GM18511 (cell line): ENCODE measurements at regions not wholly inside any gene's neighbourhood (a gene's known extent, or its start where the extent isn't known, plus 50 kb on each side); places are given as distances from the start of the nearest gene placed in this dataset.

Experiments
- ATAC-seq: cut with Tn5 transposase; IDR thresholded peaks from one replicate; pipeline ENCODE4 v1.9.1; 2021; ENCODE audit warnings: mild to moderate bottlenecking, moderate library complexity; ENCODE audit not compliant: unreplicated experiment

GRCh38 chr6:142500250-142500786 lies 198.5 kb downstream of the ADGRG6 start:
- ATAC-seq = no peak

DNA sequence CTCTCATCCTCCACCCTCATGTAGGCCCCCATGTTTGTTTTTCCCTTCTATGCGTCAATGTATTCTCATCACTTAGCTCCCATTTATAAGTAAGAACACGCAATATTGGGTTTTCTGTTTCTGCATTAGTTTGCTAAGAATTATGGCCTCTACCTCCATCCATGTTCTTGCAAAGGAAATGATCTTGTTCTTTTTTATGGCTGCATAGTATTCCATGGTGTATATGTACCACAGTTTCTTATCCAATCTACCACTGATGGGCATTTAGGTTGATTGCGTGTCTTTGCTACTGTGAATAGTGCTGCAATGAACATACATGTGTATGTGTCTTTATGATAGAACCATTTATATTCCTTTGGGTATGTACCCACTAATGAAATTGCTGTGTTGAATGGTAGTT lies 200.0 kb downstream of the ADGRG6 start:
- no peak for ATAC-seq

DNA sequence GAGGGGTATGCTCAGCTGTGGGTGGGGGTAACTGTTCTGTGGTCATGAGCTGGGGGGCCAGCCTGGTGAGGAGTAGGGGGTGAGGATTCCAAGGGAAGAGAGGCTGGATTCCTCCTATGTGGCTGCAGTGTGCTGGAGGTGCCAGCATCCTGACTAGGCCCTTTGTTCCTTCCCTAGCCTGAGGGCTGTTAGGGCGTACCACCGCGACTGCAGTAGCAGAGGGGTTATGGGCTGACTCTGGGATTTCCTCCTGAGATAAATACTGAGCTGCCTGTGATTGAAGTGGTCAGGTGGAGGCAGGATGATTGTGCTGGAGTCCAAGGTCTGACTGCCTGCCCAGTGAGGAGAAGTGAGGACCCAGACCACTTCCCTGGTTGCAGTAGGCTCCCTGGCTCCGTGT lies 205.3 kb downstream of the ADGRG6 start:
- ATAC-seq = no peak

DNA sequence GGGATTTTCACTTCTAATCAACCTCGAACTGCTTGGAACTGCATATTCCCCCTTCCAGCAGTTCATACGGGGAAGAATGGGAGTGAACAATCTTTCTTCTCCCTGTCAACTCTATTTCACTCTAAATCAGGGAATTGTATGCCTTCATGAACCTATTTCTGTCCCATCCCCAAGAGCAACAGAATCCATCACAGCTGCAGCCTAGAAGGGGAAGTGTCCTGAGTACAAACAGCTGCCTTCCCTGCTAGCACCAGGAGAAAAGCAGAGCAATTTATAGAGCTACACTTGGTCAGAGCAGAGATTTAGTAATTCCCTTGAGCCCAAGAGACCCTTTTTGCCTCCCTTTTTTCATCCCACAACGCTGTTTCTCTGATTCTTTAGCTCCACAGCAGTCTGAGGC lies 208.4 kb downstream of the ADGRG6 start:
- ATAC-seq = no peak

DNA sequence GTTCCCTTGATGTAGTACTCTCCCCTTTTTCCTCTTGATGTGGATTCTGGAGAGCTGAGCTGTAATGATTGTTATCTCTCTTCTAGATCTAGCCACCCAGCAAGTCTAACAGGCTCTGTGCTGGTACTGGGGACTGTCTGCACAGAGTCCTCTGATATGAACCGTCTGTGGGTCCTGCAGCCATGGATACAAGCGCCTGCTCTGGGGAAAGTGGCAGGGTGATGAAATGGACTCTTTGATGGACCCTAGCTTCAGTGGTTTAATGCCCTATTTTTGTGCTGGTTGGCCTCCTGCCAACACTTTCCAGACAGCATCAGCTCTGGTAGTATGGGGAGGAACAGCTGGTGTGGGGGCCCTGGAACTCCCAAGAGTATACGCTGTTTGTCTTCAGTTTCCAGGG lies 216.3 kb downstream of the ADGRG6 start:
- no peak for ATAC-seq

DNA sequence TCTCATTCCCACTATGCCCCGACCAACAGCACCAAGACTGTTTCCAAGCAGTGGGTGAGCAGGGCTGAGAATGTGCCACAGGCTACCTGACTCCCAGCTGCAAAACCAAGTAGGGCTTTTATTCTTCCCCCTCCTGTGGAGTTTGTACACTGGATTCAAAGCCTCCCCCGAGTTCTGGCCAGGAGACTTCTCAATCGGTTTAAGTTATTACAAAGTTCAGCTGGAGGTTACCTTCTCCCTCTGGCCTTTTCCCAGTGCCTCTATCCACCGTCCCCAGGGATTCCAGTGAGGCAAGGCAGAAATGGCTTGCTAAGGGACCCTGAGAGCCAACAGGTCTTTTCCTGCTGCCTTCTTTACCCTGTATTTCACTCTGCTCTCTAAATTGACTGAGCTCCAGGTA lies 217.0 kb downstream of the ADGRG6 start:
- no peak for ATAC-seq

GRCh38 chr6:142521791-142522190 lies 220.0 kb downstream of the ADGRG6 start:
- no peak for ATAC-seq

GRCh38 chr6:142523515-142524375 lies 221.9 kb downstream of the ADGRG6 start:
- ATAC-seq = no peak

- no peak for ATAC-seq
Observed at GRCh38 chr6:142530566-142530965, 228.8 kb downstream of the ADGRG6 start.

- ATAC-seq = no peak
Observed at GRCh38 chr6:142531727-142532126, 229.9 kb downstream of the ADGRG6 start.

DNA sequence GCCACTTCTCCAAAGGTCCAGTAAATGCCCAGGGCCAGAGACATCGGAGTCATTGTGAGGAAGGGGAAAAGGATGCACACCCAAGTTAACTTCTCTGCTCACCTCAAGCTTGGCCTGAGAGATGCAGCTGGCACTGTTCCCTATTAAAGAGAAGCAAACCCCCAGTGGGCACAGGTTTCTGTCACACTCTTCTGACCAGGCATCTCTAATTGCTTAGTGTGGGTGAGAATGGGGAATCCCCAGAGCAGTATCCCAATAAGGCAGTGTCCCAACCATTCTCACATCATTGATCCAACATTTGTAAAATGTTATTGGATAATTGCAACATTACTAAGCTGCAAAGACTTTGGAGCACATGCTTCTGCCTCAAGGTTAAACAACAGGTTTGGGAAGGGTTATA lies 232.3 kb downstream of the ADGRG6 start:
- ATAC-seq = no peak

DNA sequence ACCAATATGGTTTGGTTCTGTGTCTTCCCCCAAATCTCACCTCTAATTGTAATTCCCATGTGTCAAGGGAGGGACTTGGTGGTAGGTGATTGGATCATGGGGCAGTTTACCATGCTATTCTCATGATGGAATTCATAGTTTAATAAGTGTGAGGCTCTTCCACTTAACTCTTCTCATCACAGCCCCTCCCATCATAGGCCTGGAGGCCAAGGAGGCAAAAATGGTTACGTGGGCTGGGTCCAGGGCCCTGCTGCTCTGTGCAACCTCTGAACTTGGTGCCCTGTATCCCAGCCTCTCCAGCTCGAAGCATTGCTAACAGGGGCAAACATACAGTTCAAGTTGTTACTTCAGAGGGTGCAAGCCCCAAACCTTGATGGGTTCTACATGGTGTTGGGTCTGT lies 232.7 kb downstream of the ADGRG6 start:
- no peak for ATAC-seq

DNA sequence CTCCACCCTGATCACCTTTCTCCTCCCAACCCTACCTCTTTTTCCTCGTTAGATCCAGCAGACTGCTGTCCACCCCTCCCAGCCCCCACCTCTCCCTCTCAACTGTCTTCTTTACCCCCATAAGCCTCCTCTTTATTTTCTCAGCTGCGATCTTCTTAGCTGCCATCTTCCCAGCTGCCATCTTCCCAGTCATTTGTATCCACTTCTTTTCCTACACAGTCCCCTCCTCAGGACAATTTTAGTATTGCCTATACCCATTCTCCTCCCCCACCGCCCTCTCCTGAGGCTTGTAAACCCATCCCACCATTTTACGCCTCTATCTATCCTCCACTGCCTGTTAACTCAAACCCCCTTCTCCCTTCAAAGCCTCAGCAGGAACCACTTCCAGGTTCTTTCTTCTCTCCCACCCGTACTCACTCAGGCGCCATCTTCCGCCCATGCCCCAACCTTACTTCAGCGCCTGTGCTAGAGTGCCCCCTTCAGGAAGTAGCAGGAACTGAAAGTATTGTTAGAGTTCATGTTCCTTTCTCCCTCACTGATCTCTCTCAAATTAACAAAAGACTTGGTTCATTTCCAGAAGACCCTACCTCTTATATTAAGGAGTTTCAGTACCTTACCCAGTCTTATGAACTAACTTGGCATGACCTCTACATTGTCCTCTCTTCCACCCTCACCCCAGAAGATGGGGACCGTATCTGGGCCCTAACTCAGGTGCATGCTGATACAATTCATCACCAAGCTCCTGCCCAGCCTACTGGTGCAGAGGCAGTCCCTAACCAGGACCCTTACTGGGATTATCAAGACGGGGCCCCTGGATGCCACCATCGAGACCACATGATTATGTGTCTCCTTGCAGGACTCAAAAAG lies 236.0 kb downstream of the ADGRG6 start:
- no peak for ATAC-seq

DNA sequence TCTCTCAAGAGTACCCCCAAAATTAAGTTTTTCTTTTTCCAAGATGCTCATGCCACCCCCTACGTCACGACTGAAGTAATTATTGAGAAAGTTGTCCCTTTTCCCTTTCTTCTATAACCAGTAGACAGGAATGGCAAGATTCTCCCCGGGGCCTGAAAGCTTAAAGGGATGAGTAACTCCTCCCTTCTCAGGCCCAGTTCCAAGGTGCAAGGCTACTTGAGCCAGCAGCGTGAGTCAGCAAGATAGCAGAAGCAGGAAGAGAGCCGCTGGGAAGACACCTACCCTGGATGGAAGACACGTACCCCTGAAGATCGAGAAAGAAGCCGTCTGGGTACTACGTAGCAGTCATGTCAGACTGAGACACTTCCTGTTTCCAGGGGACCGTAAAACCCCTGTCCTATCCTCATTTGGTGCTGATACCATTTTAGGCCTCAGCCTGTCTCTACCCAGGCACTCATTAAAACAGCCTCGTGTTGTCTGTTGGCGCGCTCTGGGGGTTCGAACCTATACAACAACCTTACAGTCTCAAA lies 241.0 kb downstream of the ADGRG6 start:
- ATAC-seq = no peak

DNA sequence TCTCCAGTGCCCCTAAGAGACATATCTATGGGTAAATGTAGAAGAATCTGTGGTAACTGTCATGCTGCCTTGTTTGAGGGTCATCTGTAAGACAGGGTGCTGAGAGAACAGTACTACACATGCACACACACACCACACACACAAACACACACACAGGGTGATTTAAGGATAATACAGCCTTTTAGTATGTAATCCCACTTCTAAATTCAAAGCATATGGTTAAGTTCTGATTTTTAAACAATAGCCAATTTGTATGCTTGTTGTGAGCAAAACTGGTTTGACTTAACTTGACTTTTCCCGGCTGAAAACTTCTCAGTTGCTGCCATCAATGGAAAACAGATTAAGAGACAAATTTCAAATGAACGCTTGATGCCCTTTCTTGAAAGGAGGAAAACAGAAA lies 241.8 kb downstream of the ADGRG6 start:
- no peak for ATAC-seq

DNA sequence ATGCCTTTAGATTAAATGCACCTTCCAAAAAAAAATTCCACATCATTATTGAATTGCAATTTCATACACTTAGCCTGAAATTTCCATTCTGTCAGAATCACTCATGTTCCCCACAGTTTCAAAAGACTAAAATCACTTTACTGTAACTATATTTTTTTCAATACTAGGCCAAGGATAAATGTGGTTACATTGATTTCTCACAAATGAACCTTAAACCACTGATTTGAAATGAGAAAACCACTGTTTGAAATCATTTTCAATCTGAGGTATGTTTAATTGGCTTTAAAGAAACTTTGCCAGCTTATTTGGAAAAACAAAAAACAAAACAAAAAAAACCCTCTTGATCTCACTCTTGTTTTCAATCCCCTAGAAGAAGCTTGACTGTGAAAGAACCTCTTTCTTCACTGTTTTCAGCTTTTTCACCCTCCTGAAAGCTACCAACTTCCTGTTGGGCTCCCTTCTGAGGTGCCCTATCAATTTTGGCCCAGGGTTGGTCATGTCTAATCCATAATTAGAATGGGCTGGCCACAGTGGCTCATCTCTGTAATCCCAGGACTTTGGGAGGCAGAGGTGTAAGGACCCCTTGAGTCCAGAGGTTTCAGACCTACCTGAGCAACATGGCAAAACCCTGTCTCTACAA lies 242.5 kb downstream of the ADGRG6 start:
- ATAC-seq = no peak

DNA sequence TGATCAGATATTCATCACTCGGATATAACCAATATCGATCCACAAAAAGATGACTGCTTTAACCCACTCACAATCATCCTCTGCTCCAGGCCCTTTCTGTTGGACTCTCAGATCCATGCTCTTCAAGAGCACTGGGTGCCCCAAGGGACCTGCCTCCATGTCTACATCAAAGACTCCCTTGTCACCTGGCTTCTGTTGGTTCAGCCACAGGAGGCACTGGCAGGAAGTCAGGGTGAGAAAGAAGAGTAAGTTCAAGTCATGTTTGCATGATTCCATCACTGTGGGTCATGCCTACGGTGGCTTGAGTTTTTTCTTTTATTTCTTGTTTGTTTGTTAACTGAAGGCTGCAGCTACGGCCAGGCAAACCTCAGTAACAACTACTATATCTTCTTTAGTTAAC lies 243.3 kb downstream of the ADGRG6 start:
- no peak for ATAC-seq

DNA sequence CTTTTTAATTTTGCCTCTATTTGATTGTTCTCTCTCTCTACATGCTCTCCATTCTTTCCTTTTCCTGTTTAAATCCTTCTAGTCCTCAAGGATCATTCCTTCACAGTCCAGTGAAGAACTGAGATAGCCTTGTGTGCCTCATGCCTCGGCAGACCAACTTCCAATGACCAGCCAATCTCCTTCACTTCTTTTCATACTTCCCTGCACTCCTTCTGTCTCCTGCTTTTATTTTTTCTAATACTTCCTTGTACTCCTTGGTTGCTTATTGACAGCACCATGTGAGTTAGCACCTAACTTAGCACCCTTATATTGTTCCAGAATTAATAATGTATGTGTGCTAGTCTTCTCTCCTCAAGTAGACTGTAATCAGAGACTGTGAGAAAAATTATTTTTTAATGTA lies 246.8 kb downstream of the ADGRG6 start:
- no peak for ATAC-seq

- no peak for ATAC-seq
Observed at GRCh38 chr6:142550310-142551063, 248.7 kb downstream of the ADGRG6 start.

GRCh38 chr6:142551274-142551811 lies 249.5 kb downstream of the ADGRG6 start:
- ATAC-seq = no peak
